ENCODE measurements at regions not wholly inside any gene's neighbourhood (a gene's known extent, or its start where the extent isn't known, plus 50 kb on each side); places are given as distances from the start of the nearest gene placed in this dataset.

DNA sequence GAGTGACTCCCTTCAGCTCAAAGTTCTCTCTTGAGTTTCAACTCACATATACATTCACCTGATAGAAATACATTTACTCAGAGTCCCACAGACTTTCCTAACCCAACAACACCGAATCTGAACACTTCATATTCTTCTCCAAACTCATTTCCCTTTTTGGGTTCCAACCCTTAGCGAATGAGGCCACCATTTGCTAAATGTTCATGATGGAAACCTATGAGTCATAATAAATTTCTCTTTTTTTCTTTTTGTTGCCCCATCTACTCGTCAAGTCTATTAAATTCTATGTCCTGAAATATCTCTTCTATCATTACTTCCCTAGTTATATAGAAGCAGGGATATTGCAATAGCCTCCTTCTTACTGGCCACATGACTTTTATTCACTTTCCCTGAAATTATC is 100.1 kb downstream of the HLX start:
- no peak overlapping the region for H3K4me3 ChIP-seq
- no peaks in the 10 kb centered on the region for H4K20me1 ChIP-seq (ENCODE audit: control insufficient read depth, insufficient read depth)
- no peaks in the 10 kb centered on the region for H3K9me3 ChIP-seq (replicated peaks; ENCODE audit: control insufficient read depth, insufficient read depth, low read length)
- ATAC-seq (no peak), DNase-seq (ENCODE audit: low read depth, low spot score) (no peak), FAIRE-seq (no peak)
- no peaks in the 10 kb centered on the region for H3K27me3 ChIP-seq (replicated peaks in 1 of 2; ENCODE audit: control insufficient read depth in 2 of 2, insufficient read depth in 2 of 2, low read length in 1 of 2)
- TF ChIP-seq NBN (IDR thresholded peaks at IDR 0.05): no peak
- TF ChIP-seq KLF5 (IDR thresholded peaks at IDR 0.05; ENCODE audit: partially characterized antibody): no peak
- no peak for TF ChIP-seq TARDBP (IDR thresholded peaks at IDR 0.05; ENCODE audit: borderline replicate concordance)
- TF ChIP-seq ZZZ3 (IDR thresholded peaks at IDR 0.05; ENCODE audit: control insufficient read depth, insufficient read length, low read depth): no peak
- TF ChIP-seq, protein P1, sequence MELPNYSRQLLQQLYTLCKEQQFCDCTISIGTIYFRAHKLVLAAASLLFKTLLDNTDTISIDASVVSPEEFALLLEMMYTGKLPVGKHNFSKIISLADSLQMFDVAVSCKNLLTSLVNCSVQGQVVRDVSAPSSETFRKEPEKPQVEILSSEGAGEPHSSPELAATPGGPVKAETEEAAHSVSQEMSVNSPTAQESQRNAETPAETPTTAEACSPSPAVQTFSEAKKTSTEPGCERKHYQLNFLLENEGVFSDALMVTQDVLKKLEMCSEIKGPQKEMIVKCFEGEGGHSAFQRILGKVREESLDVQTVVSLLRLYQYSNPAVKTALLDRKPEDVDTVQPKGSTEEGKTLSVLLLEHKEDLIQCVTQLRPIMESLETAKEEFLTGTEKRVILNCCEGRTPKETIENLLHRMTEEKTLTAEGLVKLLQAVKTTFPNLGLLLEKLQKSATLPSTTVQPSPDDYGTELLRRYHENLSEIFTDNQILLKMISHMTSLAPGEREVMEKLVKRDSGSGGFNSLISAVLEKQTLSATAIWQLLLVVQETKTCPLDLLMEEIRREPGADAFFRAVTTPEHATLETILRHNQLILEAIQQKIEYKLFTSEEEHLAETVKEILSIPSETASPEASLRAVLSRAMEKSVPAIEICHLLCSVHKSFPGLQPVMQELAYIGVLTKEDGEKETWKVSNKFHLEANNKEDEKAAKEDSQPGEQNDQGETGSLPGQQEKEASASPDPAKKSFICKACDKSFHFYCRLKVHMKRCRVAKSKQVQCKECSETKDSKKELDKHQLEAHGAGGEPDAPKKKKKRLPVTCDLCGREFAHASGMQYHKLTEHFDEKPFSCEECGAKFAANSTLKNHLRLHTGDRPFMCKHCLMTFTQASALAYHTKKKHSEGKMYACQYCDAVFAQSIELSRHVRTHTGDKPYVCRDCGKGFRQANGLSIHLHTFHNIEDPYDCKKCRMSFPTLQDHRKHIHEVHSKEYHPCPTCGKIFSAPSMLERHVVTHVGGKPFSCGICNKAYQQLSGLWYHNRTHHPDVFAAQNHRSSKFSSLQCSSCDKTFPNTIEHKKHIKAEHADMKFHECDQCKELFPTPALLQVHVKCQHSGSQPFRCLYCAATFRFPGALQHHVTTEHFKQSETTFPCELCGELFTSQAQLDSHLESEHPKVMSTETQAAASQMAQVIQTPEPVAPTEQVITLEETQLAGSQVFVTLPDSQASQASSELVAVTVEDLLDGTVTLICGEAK (IDR thresholded peaks at IDR 0.05; ENCODE audit: borderline replicate concordance): no peak
- TF ChIP-seq, protein P2, sequence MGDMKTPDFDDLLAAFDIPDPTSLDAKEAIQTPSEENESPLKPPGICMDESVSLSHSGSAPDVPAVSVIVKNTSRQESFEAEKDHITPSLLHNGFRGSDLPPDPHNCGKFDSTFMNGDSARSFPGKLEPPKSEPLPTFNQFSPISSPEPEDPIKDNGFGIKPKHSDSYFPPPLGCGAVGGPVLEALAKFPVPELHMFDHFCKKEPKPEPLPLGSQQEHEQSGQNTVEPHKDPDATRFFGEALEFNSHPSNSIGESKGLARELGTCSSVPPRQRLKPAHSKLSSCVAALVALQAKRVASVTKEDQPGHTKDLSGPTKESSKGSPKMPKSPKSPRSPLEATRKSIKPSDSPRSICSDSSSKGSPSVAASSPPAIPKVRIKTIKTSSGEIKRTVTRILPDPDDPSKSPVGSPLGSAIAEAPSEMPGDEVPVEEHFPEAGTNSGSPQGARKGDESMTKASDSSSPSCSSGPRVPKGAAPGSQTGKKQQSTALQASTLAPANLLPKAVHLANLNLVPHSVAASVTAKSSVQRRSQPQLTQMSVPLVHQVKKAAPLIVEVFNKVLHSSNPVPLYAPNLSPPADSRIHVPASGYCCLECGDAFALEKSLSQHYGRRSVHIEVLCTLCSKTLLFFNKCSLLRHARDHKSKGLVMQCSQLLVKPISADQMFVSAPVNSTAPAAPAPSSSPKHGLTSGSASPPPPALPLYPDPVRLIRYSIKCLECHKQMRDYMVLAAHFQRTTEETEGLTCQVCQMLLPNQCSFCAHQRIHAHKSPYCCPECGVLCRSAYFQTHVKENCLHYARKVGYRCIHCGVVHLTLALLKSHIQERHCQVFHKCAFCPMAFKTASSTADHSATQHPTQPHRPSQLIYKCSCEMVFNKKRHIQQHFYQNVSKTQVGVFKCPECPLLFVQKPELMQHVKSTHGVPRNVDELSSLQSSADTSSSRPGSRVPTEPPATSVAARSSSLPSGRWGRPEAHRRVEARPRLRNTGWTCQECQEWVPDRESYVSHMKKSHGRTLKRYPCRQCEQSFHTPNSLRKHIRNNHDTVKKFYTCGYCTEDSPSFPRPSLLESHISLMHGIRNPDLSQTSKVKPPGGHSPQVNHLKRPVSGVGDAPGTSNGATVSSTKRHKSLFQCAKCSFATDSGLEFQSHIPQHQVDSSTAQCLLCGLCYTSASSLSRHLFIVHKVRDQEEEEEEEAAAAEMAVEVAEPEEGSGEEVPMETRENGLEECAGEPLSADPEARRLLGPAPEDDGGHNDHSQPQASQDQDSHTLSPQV (IDR thresholded peaks at IDR 0.05): no peak
- TF ChIP-seq NFYB (IDR thresholded peaks at IDR 0.05; ENCODE audit: insufficient read depth, low read depth, low read length): no peak
- TF ChIP-seq SRF (IDR thresholded peaks at IDR 0.05; ENCODE audit: low read depth in 2 of 2, low read length in 2 of 2): no peak
- TF ChIP-seq MTA3 (IDR thresholded peaks at IDR 0.05; ENCODE audit: borderline replicate concordance, low read length): no peak
- TF ChIP-seq CBX3 (IDR thresholded peaks at IDR 0.05; ENCODE audit: borderline replicate concordance, low read depth): no peak
- TF ChIP-seq ASH2L (IDR thresholded peaks at IDR 0.05; ENCODE audit: borderline replicate concordance, low read depth): no peak
- TF ChIP-seq DPF2 (IDR thresholded peaks at IDR 0.05): no peak
- no peak overlapping the region for H3K4me2 ChIP-seq (ENCODE audit: control insufficient read depth, insufficient read depth)
- ChIA-PET RAD21 (ENCODE audit: unreplicated experiment) (no interaction called here), CTCF (no interaction called here), SMC1A (ENCODE audit: uncharacterized antibody, unreplicated experiment) (no interaction called here), POLR2A (no interaction called here)
- H3K36me3 ChIP-seq (ENCODE audit: control insufficient read depth in 2 of 2, insufficient read depth in 2 of 2, low read length in 1 of 2): no peaks in the 10 kb centered on the region
- WGBS (ENCODE audit: insufficient coverage, insufficient replicate concordance, low lambda C conversion rate, missing lambda C conversion rate): 13% methylated on average over 3 of the region's 3 CpGs
- in situ Hi-C loops (cut with MboI): no loop called here
- intact Hi-C loops (cut with micrococcal nuclease; ENCODE audit: unreplicated experiment): no loop called here
- H3K4me1 ChIP-seq (ENCODE audit: control insufficient read depth, insufficient read depth, low read length): no peaks in the 10 kb centered on the region
- no peak overlapping the region for H2AFZ ChIP-seq (ENCODE audit: control insufficient read depth, low read depth, low read length)
- H3K9ac ChIP-seq (ENCODE audit: control insufficient read depth, insufficient read depth, low read length): no peak overlapping the region
- H3K27ac ChIP-seq (ENCODE audit: control insufficient read depth, insufficient read depth): no peak overlapping the region
- BruUV-seq (replicated peaks): no TSS peak
- no peaks in the 10 kb centered on the region for H3K79me2 ChIP-seq (ENCODE audit: control insufficient read depth, insufficient read depth, low read length)
